Peyer's patch (tissue), 4 donors: ENCODE measurements at regions not wholly inside any gene's neighbourhood (a gene's known extent, or its start where the extent isn't known, plus 50 kb on each side); places are given as distances from the start of the nearest gene placed in this dataset.

Experiments used
- CTCF ChIP-seq, 6 experiments: fragments of 450-650 bp in 4 of 6; fragments of 200-600 bp in 2 of 6; sonication (generic) in 1 of 6; IDR thresholded peaks; one replicate each; pipeline ENCODE4 v1.5.1; 2017 to 2019; ENCODE audit warnings: antibody characterized with exemption in 6 of 6, mild to moderate bottlenecking in 3 of 6, moderate library complexity in 1 of 6
- POLR2A ChIP-seq, 2 donors: fragments of 450-650 bp; IDR thresholded peaks; one replicate each; pipeline ENCODE4 v1.5.1; 2017; ENCODE audit warnings: antibody characterized with exemption in 2 of 2, mild to moderate bottlenecking in 2 of 2, moderate library complexity in 2 of 2

DNA sequence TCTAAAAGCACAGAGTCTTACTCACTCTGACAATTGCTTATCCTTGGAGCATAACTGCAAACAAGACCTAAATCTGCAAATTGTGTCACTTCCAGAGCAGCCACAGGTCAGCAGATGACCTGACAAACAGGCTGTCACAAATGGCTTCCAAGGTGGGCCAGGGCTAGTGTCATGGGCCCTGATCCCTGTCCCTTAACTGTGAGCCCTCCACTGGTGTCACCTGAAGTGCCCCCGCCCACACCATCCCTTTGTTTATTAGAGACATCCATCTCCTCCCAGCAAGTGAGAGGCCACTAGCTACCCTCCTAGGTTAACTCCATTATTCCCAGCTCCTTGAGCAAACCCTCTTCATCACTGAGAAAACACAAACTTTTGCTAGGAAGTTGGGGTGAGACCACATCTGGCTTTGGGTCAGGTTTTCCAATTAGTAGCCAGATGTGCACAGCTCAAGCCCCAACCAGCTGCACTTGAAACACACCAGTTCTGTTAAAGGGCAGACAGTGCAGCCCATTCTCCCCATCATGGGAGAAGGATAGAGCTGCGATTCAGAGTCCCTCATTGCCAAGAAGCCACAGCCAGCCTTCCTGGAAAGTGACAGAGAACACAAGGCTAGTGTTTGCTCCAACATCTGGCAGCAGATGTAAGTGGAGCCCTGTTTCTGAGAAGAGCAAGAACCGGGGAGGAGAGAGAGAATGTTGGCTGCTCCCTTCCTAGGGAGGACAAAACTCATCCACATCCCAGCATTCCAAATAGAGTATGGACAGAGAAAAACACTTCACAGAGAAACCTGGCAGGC lies 75.7 kb upstream of the NANOS1 start:
- TF ChIP-seq POLR2A (IDR thresholded peaks at IDR 0.05) (no peak), CTCF (IDR thresholded peaks at IDR 0.05) (no peak)
